ENCODE measurements at regions not wholly inside any gene's neighbourhood (a gene's known extent, or its start where the extent isn't known, plus 50 kb on each side); places are given as distances from the start of the nearest gene placed in this dataset.
A peak's percentile ranks its signal among the peaks of the same experiment; 100 is the strongest.

- H3K4me3 Mint-ChIP-seq: no peak overlapping the region
These were observed 268.3 kb downstream of the PRL start for GRCh38 chr6:22028403-22029090.

GRCh38 chr6:22029171-22029570 is 267.7 kb downstream of the PRL start:
- H3K27ac Mint-ChIP-seq: no peak overlapping the region
- no peaks in the 10 kb centered on the region for H3K9me3 Mint-ChIP-seq

More at GRCh38 chr6:22028403-22029090, 268.3 kb downstream of the PRL start:
- no peak overlapping the region for H3K27ac Mint-ChIP-seq
- TF ChIP-seq, protein P1, sequence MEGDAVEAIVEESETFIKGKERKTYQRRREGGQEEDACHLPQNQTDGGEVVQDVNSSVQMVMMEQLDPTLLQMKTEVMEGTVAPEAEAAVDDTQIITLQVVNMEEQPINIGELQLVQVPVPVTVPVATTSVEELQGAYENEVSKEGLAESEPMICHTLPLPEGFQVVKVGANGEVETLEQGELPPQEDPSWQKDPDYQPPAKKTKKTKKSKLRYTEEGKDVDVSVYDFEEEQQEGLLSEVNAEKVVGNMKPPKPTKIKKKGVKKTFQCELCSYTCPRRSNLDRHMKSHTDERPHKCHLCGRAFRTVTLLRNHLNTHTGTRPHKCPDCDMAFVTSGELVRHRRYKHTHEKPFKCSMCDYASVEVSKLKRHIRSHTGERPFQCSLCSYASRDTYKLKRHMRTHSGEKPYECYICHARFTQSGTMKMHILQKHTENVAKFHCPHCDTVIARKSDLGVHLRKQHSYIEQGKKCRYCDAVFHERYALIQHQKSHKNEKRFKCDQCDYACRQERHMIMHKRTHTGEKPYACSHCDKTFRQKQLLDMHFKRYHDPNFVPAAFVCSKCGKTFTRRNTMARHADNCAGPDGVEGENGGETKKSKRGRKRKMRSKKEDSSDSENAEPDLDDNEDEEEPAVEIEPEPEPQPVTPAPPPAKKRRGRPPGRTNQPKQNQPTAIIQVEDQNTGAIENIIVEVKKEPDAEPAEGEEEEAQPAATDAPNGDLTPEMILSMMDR (IDR thresholded peaks at IDR 0.05): no peak
- H3K36me3 Mint-ChIP-seq (ENCODE audit: low read depth): no peaks in the 10 kb centered on the region
- no peak for DNase-seq
- intact Hi-C loops (cut with micrococcal nuclease): no loop called here
- no peak for ATAC-seq (ENCODE audit: low read depth)
- ChIA-PET POLR2A (no interaction called here), CTCF (no interaction called here)
- no peaks in the 10 kb centered on the region for H3K9me3 Mint-ChIP-seq
- no peaks in the 10 kb centered on the region for H3K27me3 Mint-ChIP-seq
- peaks cover 24% of the 10 kb centered on the region for H3K4me1 Mint-ChIP-seq

GRCh38 chr6:22030730-22031619 is 265.9 kb downstream of the PRL start:
- CTCF ChIA-PET: no interaction called here
- H3K9me3 Mint-ChIP-seq: no peaks in the 10 kb centered on the region
- no peaks in the 10 kb centered on the region for H3K36me3 Mint-ChIP-seq (ENCODE audit: low read depth)
- TF ChIP-seq, protein P1 (IDR thresholded peaks at IDR 0.05): no peak
- POLR2A ChIA-PET: no interaction called here
- no peak for DNase-seq
- intact Hi-C loops (cut with micrococcal nuclease): no loop called here
- H3K4me3 Mint-ChIP-seq: no peak overlapping the region
- H3K27me3 Mint-ChIP-seq: no peaks in the 10 kb centered on the region
- peaks cover 13% of the 10 kb centered on the region for H3K4me1 Mint-ChIP-seq
- ATAC-seq (ENCODE audit: low read depth): no peak
- no peak overlapping the region for H3K27ac Mint-ChIP-seq

More at GRCh38 chr6:22029171-22029570, 267.7 kb downstream of the PRL start:
- H3K4me3 Mint-ChIP-seq: no peak overlapping the region
- DNase-seq (no peak), ATAC-seq (ENCODE audit: low read depth) (no peak)
- CTCF ChIA-PET: no interaction called here
- H3K4me1 Mint-ChIP-seq: peaks cover 24% of the 10 kb centered on the region
- POLR2A ChIA-PET: no interaction called here
- no peaks in the 10 kb centered on the region for H3K27me3 Mint-ChIP-seq
- intact Hi-C loops (cut with micrococcal nuclease): no loop called here
- no peaks in the 10 kb centered on the region for H3K36me3 Mint-ChIP-seq (ENCODE audit: low read depth)
- TF ChIP-seq, protein P1 (IDR thresholded peaks at IDR 0.05): no peak

- DNase-seq (no peak), ATAC-seq (ENCODE audit: low read depth) (no peak)
- no peaks in the 10 kb centered on the region for H3K27me3 Mint-ChIP-seq
- CTCF ChIA-PET: no interaction called here
- no peak overlapping the region for H3K27ac Mint-ChIP-seq
- no peaks in the 10 kb centered on the region for H3K9me3 Mint-ChIP-seq
- POLR2A ChIA-PET: no interaction called here
- TF ChIP-seq, protein P1 (IDR thresholded peaks at IDR 0.05): no peak
- no peaks in the 10 kb centered on the region for H3K36me3 Mint-ChIP-seq (ENCODE audit: low read depth)
- intact Hi-C loops (cut with micrococcal nuclease): loop anchor here (2.0 kb wide), 1 partner anchor 67 kb away; no protein-coding TSS in a partner anchor
- no peak overlapping the region for H3K4me3 Mint-ChIP-seq
- peaks cover 5% of the 10 kb centered on the region for H3K4me1 Mint-ChIP-seq
These were observed 261.1 kb downstream of the PRL start for GRCh38 chr6:22035690-22036089.

GRCh38 chr6:22036275-22036674 is 260.6 kb downstream of the PRL start:
- intact Hi-C loops (cut with micrococcal nuclease): loop anchor here (2.0 kb wide), 1 partner anchor 67 kb away; no protein-coding TSS in a partner anchor
- POLR2A ChIA-PET: no interaction called here
- peaks cover 2% of the 10 kb centered on the region for H3K9me3 Mint-ChIP-seq
- TF ChIP-seq, protein P1 (IDR thresholded peaks at IDR 0.05): no peak
- H3K4me1 Mint-ChIP-seq: peaks cover 5% of the 10 kb centered on the region
- H3K27me3 Mint-ChIP-seq: no peaks in the 10 kb centered on the region
- H3K36me3 Mint-ChIP-seq (ENCODE audit: low read depth): no peaks in the 10 kb centered on the region
- ATAC-seq (ENCODE audit: low read depth) (peak; percentile 54), DNase-seq (no peak)
- CTCF ChIA-PET: no interaction called here
- H3K4me3 Mint-ChIP-seq: no peak overlapping the region
- H3K27ac Mint-ChIP-seq: no peak overlapping the region

Measured in activated B cell treated with CpG ODN at 0.5 μM for 24 hours (primary cell).